Hematopoietic multipotent progenitor cell treated with erythropoietin and hydrocortisone succinate and interleukin-3 and kit ligand, for 4 days (in vitro differentiated cells): ENCODE measurements at regions not wholly inside any gene's neighbourhood (a gene's known extent, or its start where the extent isn't known, plus 50 kb on each side); places are given as distances from the start of the nearest gene placed in this dataset.
"Not testable (repeated sequence)": the region's sequence is repeated elsewhere in the genome, so short reads cannot be mapped to it uniquely, and the experiment has no call there.

Experiments used
- DNase-seq: peaks from one replicate; pipeline ENCODE4 v3.0.0-alpha.2; 2015

DNA sequence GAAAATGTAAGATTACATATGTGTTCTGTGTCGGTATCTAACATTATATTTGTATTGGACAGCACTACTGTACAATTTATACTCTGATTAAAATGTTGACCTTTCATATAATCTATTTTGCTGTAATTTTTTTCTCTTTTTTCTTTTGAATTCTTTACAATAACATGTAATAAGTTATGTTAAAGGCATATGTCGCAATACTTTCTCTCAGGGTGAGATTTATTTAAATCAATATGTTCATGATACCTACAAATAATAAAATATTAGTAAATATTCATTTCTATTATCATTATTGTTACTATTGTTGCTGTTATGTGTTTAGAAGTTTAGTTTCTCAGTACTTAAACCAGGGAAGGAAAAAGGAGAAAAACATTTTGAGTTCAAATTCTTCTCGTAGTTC is 807.4 kb downstream of the STIM2 start:
- no peak for DNase-seq

DNA sequence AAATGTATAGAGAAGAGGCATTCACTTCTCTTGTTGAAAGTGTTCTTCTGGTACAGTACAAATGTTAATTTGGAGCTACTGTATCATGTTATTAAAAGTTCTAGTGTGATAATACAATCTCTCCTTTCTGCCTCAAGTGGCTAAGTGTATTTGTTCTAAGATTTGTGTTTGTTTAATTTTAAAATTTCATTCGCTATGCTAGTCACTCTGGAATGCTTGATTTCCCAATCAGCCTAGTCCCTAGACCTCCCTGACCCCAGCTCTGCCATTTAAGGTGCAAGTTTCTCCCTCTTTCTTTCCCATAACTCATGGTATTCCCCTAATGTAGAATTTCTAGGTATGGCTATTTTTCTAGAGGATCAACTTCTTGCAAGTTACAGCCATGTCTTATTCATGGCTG is 817.4 kb downstream of the STIM2 start:
- no peak for DNase-seq

GRCh38 chr4:27684610-27685011 is 824.0 kb downstream of the STIM2 start:
- peak; percentile 71 for DNase-seq

- no peak for DNase-seq
Measured at GRCh38 chr4:27685091-27685490, 824.5 kb downstream of the STIM2 start.

DNA sequence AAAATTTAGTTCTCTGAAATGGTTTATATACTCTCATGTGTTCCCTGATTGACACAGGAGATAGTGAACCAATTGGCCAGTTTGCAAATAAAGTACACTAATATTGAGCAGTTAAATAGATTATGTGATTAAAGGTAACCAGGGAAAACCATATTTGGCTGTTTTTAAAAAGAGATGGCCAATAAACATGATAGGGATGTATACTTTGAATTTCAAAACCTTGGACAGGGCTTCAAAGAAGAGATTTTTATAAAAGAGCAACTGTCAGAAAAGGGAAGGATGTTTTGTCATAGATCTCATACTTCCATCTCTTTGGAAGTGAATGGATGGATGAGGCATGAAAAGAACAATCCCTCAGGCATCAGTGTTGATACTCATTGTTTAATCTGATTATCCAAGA is 825.3 kb downstream of the STIM2 start:
- DNase-seq: no peak

DNA sequence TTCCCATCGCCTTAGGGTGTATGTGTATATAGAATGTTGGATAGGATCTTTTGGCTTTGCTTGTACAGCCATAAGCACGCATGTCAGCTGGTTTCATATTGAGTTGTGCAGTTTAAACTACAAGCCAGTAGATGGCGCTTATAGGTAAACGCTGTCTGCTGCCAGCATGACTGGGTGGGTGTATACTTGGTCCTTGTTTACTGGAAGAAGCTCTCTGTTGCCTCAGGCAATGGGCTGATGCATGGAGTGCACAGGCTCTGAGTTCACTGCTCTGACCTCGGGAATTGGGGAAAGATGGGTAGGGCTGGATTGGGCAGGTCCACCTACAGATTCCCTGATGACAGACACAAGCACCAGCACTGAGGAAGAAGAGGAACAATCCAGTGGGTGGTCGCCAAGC is 831.5 kb downstream of the STIM2 start:
- DNase-seq: peak; percentile 67

DNA sequence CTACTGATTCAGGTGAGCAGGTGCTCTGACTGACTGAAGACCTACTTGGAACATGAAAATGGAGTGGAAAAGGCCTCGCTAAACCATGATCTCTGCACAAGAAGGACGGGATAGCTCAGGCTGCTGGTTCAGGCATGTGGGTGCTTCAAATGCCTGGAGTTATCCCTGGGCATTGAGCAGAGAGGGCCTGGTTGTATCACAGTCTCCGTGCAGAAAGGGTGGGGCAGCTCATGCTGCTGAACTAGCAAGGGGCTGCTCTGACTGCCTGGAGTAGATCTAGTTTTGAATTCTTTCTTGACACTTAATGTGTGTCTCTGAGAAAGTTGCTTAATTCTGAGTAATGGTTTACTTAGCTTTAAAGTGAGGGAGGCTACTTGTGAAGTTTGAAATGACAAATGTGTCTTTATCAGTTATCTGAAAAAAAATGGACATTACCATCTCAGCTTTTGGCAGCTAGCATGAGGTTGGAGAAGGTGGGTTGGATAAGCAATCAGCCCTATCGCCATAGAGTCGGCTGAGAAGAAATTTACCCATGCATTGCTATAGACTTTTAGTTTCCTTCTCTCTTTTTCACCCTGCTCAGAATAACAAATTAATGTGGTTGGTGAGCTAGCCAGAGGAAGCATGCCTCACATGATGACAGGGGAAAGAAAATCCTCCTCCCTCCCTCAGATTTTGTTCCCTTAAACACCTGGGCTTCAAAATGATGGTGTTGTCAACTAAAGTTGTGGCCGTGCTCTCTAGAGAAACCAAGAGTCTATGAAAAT is 832.4 kb downstream of the STIM2 start:
- no peak for DNase-seq

DNA sequence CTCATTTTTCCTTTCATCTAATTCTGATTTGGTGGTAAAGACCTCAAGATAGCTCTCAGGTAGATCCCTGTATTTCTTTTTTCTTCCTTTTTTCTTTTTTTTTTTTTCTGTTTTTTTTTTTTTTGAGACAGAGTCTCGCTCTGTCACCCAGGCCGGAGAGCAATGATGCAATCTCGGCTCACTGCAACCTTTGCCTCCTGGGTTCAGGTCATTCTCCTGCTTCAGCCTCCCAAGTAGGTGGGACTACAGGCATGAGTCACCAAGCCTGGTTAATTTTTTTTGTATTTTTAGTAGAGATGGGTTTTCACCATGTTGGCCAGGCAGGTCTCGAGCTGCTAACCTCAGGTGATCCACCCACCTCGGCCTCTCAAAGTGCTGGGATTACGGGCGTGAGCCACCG is 835.6 kb downstream of the STIM2 start:
- not testable (repeated sequence) for DNase-seq

DNA sequence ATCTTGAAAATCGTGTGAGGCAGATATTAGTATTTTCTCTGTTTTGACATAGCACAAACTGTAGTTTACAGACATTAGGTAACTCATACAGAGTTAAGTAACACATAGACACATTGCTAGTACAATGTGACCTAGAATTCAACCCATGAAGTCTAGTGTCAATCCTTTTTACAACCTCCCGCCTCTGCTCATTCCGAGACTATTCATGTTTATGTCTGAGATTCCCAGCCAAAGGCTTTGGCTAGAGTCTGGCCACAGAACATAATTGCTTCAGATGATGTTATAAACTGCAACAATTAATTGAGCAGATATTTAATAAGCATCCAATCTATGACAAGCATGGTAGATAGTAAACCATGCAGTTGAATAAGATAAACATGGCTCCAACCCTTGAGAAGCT is 841.0 kb downstream of the STIM2 start:
- no peak for DNase-seq

DNA sequence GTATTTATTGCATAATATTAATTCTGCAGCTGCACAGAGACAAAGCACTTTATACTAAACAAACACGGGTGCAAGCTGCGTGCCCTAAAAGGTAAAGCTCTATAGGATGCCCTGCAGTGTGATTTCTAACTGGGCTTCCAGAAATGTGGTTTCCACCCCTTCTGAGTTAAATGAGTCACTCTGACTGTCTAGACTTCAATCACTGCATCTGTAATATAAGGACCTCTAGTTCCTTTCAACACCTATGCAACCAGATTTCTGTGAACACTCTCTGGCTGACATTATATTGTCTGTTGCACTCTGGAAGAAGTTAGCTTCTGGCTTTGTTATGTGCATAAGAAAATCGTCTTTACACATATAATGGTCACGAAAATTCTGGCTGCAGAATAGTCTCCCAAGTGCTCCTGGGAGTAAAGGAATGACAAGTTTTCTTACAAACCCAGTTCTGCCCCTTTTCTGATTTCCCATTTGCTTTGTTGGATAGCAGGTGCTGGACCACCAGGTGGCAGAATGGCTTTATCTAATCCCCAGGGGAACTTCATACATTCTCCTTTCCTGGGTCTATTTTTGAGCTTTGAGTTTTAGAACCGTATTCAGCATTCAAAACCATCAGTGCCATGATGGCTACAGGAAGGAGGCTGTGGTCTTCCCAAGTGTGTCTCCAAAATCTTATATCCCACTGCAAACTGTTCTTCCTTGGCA is 842.2 kb downstream of the STIM2 start:
- DNase-seq: peak; percentile 4

- DNase-seq: no peak
Measured at GRCh38 chr4:27703771-27704170, 843.1 kb downstream of the STIM2 start.

- DNase-seq: no peak
Measured at GRCh38 chr4:27711041-27711440, 850.4 kb downstream of the STIM2 start.

DNA sequence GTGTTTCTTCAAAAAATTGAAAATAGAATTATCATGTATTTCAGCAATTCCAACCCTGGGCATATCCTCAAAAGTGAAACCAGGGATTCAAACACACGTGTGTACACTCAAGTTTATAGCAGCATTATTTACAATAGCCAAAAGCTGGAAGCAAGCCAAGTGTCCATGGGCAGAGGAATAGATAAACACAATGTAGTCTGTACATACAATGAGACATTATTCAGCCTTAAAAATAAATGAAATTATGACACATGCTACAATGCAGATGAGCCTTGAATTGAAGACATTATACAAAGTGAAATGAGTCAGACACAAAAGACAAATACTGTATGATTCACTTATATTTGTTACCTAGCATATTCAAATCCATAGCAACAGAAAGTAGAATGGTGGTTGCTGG is 853.4 kb downstream of the STIM2 start:
- no peak for DNase-seq

DNA sequence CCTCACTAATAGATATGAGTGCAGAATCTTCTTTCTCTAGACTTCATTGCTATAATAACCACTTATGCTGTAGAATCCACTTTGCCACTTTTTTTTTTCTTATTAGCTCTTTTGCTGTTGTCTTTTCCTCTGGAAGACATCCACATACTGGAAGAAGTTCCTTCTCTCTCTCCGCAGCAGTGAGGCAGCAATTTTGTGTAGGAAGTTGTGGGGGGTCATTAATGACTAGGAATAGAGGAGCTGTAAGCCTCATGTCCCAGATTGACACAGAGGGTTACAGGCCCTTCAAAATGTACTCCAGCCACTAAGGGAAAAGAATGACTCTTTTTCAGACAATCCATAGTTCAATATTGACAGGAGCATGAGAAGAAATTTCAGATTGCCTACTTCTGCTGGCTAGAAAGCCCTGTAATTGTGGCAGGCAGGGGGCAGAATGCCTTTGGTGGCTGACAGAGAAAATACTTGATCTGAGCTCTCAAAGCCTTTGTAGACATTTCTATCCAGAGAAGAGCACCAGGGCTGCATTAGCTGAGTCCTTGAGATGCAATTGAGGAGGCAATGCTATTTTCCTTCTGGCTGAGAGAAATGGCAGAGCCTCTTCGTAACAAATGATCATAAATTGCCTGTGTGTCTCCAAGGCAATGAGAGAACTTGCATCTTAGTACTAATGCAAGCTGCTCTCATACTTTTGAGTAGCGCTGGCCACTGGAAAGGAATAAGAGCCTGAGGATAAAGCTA is 856.2 kb downstream of the STIM2 start:
- DNase-seq: no peak

DNA sequence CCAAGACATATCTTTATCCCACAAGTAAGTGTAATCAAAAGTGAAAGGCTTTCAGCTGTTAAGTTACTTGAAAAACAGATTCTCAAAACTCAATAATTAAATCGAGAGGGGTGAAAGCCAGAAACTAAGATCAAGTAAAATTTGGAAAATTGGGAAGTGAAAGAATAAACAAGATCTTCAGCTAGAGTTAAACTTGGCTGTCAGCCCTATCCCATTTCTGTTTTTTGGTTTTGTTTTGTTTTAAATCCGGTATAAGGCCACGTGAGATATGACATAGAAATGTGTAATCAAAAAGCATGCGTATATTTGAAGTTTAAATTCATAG is 856.8 kb downstream of the STIM2 start:
- DNase-seq: no peak

DNA sequence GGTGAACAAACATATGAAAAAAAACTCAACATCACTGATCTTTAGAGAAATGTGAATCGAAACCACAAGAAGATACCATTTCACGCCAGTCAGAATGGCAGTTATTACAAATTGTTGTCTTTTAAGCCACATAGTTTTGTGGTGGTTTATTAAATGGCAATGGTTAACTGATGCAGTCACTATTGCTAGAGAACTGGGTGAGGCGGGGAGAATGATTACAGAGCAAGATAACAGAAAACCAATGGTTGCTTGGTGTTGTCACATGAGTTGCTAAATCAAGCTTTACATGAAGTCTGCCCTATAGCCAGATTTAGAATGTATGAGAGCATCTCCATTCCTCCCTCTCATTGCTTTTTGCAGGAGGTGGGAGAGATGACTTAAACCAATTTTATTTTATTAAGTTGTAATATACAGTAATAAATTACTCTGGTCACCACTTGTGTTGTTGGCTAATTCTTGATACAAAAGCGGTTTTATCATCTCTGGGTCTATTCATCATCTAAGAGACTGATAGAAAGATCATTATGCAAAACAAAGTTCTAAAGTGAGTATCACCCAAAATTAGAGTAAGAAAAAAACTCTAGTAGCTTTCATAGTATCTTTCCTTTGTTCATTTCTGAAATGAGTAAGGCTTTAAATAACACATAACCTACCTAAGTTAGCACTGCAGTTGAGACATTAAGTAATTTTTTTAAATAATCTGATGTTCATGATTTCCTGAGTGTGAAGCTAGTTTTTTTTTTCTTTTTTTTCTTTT is 859.5 kb downstream of the STIM2 start:
- no peak for DNase-seq

DNA sequence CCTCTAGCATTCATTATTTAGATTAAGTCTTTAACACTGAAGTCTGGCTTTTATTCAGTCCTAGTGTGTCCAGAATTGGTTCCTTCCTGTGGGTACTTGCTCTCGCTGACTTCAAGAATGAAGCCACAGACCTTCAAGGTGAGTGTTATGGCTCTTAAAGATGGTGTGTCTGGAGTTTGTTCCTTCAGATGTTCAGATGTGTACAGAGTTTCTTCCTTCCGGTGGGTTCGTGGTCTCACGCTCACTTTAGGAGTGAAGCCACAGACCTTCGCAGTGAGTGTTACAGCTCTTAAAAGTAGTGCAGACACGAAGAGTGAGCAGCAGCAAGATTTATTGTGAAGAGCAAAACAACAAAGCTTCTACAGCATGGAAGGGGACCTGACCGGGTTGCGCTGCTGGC is 860.6 kb downstream of the STIM2 start:
- no peak for DNase-seq

GRCh38 chr4:27728892-27729291 is 868.3 kb downstream of the STIM2 start:
- no peak for DNase-seq

DNA sequence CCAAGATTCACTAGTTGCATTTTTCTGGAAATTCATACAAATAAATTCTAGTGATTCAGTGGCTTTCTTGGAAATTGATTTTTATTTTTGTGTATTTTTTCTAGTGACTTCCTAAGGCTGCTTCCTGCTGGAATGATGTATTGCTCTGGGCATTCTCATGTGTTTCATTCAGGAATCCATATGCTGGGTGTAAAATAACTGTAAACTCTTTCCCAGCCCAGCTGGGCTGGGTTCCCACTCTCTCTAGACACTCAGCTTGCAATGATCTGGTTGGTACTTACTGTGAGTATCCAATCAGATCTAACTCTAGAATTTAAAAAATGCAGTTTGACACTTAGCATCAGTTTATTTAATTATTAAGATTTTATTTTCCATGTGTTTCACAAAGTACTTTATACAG is 882.2 kb downstream of the STIM2 start:
- no peak for DNase-seq

DNA sequence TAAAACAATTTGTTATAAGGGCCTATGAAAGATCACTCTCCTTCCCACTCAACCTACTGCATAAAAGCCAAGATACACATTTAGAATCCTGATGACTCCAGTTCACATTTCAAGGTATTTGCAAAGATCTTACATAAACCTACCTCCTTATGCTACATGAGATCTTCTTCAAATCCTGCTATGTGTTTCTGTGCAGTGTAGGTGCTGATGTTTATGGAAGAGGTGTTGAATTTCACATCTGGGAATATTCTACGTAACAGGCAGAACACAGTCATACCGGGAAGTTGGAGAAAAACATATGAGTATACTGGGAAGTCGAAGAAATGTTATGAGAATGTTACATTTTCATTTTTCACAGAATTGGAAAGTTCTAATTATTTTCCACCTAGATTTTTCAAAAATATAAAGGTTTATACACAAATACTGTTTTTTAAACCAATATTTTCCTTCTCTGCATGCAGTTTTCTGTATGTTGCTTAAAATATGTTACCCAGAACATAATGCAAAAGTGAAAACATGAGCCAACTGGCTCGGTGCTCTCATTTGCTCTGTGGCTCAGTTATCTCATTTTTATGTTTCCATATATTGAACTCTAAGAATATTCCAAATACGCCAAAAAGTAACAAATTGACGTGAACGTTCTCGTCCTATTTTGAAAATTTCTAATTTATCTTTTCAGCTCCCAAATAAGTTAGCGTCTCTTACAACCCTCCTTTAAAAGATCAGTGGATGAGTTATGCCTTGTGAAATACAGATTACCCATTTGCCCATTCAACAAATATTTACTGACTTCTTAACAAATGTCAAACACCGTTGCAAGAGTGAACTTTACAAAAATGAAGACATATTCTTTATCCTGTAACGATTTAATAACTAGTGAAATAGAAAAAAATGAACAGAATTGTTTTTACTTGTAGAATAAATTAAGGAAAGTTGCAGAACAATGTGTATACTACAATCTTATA is 899.3 kb downstream of the STIM2 start:
- DNase-seq: no peak

DNA sequence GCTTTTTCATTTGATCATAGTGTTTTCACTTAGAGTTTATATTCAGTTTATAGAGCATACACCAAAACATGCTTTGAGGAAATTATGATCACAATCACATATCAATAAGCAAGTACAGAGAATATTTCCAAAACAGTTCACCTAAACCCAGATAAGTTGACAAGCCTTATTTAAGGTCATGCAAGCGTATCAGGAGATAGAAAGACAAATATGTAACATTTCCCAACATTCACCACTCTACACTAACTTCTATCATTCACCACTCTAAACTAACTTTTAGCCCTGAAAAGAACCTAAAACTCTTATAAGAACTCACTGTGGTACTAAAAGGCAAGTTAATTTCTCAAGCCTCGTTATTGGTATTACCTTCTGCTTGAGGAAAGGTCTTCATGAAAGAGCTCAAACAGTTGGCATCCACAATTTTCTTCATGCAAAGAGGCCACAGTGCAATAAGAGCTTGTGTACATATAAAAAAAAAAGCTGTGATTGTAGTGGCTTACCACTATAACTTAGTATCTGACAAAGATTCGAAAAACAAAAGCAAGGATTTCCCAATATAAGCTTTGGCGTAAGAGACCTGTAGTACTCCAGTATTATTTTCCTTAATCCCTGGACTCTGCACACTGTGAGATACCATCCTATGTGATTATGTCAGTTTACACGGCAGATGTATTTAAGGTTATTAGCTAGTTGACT is 903.3 kb downstream of the STIM2 start:
- DNase-seq: no peak

- DNase-seq: no peak
Measured at GRCh38 chr4:27764526-27764837, 903.8 kb downstream of the STIM2 start.
